Ectodermal cell (in vitro differentiated cells): ENCODE measurements at regions not wholly inside any gene's neighbourhood (a gene's known extent, or its start where the extent isn't known, plus 50 kb on each side); places are given as distances from the start of the nearest gene placed in this dataset.
"Not testable (repeated sequence)": the region's sequence is repeated elsewhere in the genome, so short reads cannot be mapped to it uniquely, and the experiment has no call there.

Experiments
- H3K27ac ChIP-seq: 2 replicates; pipeline ENCODE4 v1.7.0; 2013; ENCODE audit warnings: mild to moderate bottlenecking, low read depth, low read length; ENCODE audit not compliant: insufficient read depth, poor library complexity, severe bottlenecking
- H3K27me3 ChIP-seq: 2 replicates; pipeline ENCODE4 v1.7.0; 2013; ENCODE audit warnings: mild to moderate bottlenecking, low read length; ENCODE audit not compliant: insufficient read depth, control insufficient read depth, poor library complexity, severe bottlenecking
- H3K36me3 ChIP-seq: one replicate; pipeline ENCODE4 v1.7.0; 2013; ENCODE audit warnings: low read length; ENCODE audit not compliant: control insufficient read depth, insufficient read depth
- H3K4me1 ChIP-seq: one replicate; pipeline ENCODE4 v1.7.0; 2013; ENCODE audit warnings: low read length; ENCODE audit not compliant: control insufficient read depth, insufficient read depth
- H3K4me3 ChIP-seq: 2 replicates; pipeline ENCODE4 v1.7.0; 2013; ENCODE audit warnings: low read depth, low read length, control low read depth; ENCODE audit not compliant: insufficient read depth
- H3K9me3 ChIP-seq: 2 replicates; pipeline ENCODE4 v1.7.0; 2013; ENCODE audit warnings: mild to moderate bottlenecking, low read length, moderate library complexity; ENCODE audit not compliant: control insufficient read depth
- WGBS, 2 experiments: methylation state at CpG; one replicate each; pipeline ENCODE4 v1.1.7; 2013; ENCODE audit warnings: missing lambda C conversion rate in 2 of 2; 5-methylcytosine and 5-hydroxymethylcytosine counted together

GRCh38 chr5:118284230-118284629 lies 704.1 kb downstream of the DTWD2 start:
- WGBS, 2 experiments = 88 to 91% methylated on average over 3 of the region's 4 CpGs

DNA sequence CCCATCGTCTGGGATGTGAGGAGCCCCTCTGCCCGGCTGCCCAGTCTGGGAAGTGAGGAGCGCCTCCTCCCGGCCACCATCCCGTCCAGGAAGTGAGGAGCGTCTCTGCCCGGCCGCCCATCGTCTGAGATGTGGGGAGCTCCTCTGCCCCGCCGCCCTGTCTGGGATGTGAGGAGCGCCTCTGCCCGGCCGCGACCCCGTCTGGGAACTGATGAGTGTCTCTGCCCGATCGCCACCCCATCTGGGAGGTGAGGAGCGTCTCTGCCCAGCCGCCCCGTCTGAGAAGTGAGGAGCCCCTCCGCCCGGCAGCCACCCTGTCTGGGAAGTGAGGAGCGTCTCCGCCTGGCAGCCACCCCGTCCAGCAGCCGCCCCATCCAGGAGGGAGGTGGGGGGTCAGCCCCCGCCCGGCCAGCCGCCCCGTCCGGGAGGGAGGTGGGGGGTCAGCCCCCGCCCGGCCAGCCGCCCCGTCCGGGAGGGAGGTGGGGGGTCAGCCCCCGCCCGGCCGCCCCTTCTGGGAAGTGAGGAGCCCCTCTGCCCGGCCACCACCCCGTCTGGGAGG lies 705.8 kb downstream of the DTWD2 start:
- not testable (repeated sequence) for H3K36me3 ChIP-seq, H3K9me3 ChIP-seq, H3K27me3 ChIP-seq, H3K4me3 ChIP-seq, H3K27ac ChIP-seq, H3K4me1 ChIP-seq
- 94 to 95% methylated on average over 41 to 42 of the region's 42 CpGs for WGBS, 2 experiments

More at GRCh38 chr5:118284230-118284629, 704.1 kb downstream of the DTWD2 start:
- H3K27me3 ChIP-seq, H3K27ac ChIP-seq, H3K9me3 ChIP-seq, H3K4me1 ChIP-seq, H3K4me3 ChIP-seq, H3K36me3 ChIP-seq: not testable (repeated sequence)

GRCh38 chr5:118279540-118280294 lies 708.6 kb downstream of the DTWD2 start:
- Histone ChIP-seq H3K36me3 (no peaks in the 10 kb centered on the region), H3K27me3 (no peaks in the 10 kb centered on the region), H3K27ac (no peak overlapping the region), H3K9me3 (no peaks in the 10 kb centered on the region), H3K4me3 (no peak overlapping the region), H3K4me1 (no peaks in the 10 kb centered on the region)
- WGBS, 2 experiments = 91 to 93% methylated on average over 6 of the region's 6 CpGs

GRCh38 chr5:118270526-118270925 lies 717.8 kb downstream of the DTWD2 start:
- WGBS, 2 experiments = 96 to 100% methylated on average over 1 of the region's 1 CpG
- Histone ChIP-seq H3K4me1 (no peaks in the 10 kb centered on the region), H3K36me3 (no peaks in the 10 kb centered on the region), H3K4me3 (no peak overlapping the region), H3K27ac (no peak overlapping the region), H3K9me3 (no peaks in the 10 kb centered on the region), H3K27me3 (no peaks in the 10 kb centered on the region)

- no peaks in the 10 kb centered on the region for H3K27me3 ChIP-seq
- 100% methylated on average over 1 of the region's 1 CpG for WGBS, 2 experiments
- H3K27ac ChIP-seq = no peak overlapping the region
- no peaks in the 10 kb centered on the region for H3K9me3 ChIP-seq
- H3K4me1 ChIP-seq = no peaks in the 10 kb centered on the region
- no peaks in the 10 kb centered on the region for H3K36me3 ChIP-seq
- H3K4me3 ChIP-seq = no peak overlapping the region
Measured at GRCh38 chr5:118258223-118258622, 730.1 kb downstream of the DTWD2 start.

DNA sequence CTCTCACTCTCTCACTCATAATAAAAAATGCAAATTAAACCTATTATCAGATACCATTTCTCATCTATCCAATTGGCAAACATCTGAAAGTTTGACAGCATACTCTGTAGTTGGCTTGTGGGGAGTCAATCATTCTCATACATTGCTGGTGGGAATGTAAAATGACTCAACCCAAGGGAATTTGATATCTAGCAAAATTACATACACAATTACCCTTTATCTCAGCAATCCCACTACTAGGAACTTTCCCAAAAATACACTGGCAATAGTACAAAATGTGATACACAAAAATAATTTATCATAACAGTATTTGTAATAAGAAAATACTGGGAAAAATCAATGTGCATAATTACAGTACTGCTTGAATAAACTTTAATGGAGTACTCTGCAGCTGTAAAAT lies 731.3 kb downstream of the DTWD2 start:
- no peak overlapping the region for H3K27ac ChIP-seq
- no peaks in the 10 kb centered on the region for H3K27me3 ChIP-seq
- H3K36me3 ChIP-seq = no peaks in the 10 kb centered on the region
- no peaks in the 10 kb centered on the region for H3K9me3 ChIP-seq
- H3K4me1 ChIP-seq = no peaks in the 10 kb centered on the region
- no peak overlapping the region for H3K4me3 ChIP-seq

DNA sequence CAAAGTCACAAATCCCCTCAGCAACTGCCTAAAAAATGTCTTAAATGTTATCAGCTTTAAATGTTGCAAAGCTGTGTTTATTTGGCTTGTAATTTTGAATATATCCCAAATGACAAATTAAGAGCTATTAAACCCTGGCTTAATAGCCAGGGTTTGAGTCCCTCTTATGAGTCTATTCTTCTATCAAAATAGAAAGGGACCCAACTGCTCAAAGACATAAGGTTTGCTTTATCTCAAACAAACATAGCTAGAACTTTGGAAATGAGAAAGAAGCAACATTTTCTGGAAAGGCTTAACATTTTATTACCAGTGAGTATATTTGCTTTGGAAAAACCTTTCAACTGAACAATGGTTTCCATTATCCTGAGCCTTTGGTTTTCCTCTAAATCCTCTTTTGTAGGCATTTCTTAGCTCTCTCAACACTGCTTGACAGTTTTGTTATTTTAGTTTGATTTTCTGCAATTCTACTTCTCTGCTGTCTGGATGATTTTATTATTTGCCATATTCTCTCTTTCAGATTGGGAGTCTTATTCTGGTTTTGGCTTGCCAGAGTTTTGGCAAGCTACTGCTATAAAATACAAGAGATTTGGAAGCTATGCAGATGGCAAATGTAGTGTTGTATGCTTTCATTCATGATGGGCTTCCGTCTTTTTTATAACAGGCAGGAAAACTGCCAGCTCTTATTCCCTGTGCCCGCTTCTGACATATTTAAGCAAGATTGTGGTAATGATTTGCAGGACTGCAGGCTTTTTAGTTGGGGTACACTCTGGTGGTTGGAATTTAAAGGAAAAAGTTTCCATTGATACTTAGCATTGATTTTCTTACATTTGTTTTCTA lies 734.9 kb downstream of the DTWD2 start:
- Histone ChIP-seq H3K4me1 (no peaks in the 10 kb centered on the region), H3K27me3 (no peaks in the 10 kb centered on the region), H3K9me3 (no peaks in the 10 kb centered on the region), H3K36me3 (no peaks in the 10 kb centered on the region), H3K27ac (no peak overlapping the region), H3K4me3 (no peak overlapping the region)
- 90 to 95% methylated on average over 2 of the region's 2 CpGs for WGBS, 2 experiments

DNA sequence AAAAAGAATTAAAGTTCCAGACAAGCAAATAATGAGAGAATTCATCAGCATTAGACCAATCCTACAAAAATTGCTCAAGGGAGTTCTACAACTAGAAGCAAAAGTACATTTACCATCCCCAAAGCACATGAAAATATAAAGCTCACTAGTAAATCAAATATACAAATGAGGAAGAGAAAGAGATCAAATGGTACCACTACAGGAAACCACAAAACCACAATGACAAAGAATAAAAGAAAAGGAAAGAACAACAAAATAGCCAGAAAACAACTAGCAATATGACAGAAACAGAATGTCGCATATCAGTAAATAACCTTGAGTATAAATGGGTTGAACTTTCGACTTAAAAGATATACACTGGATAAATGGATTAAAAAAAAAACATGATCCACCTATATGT lies 739.0 kb downstream of the DTWD2 start:
- Histone ChIP-seq H3K36me3 (no peaks in the 10 kb centered on the region), H3K4me3 (no peak overlapping the region), H3K27me3 (no peaks in the 10 kb centered on the region), H3K4me1 (no peaks in the 10 kb centered on the region), H3K9me3 (no peaks in the 10 kb centered on the region), H3K27ac (no peak overlapping the region)
- WGBS, 2 experiments = 90% methylated on average over 2 of the region's 2 CpGs; no CpG with 5 or more reads in 1 of the 2 experiments

DNA sequence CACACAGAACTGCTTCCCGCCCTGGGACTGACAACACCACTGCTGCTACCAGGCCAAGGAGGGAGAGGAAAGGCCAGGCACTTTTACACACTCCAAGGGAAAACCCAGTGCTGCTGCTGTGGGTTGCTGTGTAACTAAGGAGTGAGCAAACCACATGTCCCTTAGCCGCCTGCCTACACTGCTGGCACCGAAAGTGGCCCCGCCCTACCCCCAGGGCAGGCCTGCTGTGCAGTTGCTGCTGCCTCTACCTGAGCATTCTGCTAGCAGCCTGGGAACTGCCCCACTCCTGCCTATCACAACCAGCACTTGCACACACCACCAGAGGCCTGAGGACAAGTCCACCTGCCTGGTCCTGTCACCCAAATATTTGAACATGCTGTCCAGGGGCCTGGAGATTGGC lies 740.9 kb downstream of the DTWD2 start:
- no peaks in the 10 kb centered on the region for H3K36me3 ChIP-seq
- WGBS, 2 experiments = 92 to 94% methylated on average over 4 of the region's 4 CpGs
- no peak overlapping the region for H3K4me3 ChIP-seq
- H3K27me3 ChIP-seq = no peaks in the 10 kb centered on the region
- H3K4me1 ChIP-seq = no peaks in the 10 kb centered on the region
- H3K27ac ChIP-seq = no peak overlapping the region
- no peaks in the 10 kb centered on the region for H3K9me3 ChIP-seq

GRCh38 chr5:118243613-118244012 lies 744.7 kb downstream of the DTWD2 start:
- Histone ChIP-seq H3K9me3 (no peaks in the 10 kb centered on the region), H3K4me3 (no peak overlapping the region), H3K27ac (no peak overlapping the region), H3K4me1 (no peaks in the 10 kb centered on the region), H3K27me3 (no peaks in the 10 kb centered on the region), H3K36me3 (no peaks in the 10 kb centered on the region)
- 86 to 95% methylated on average over 1 to 2 of the region's 2 CpGs for WGBS, 2 experiments
